Muscle of leg (tissue), 3 donors: ENCODE measurements at regions not wholly inside any gene's neighbourhood (a gene's known extent, or its start where the extent isn't known, plus 50 kb on each side); places are given as distances from the start of the nearest gene placed in this dataset.
"Not testable (repeated sequence)": the region's sequence is repeated elsewhere in the genome, so short reads cannot be mapped to it uniquely, and the experiment has no call there.

Source experiments
- DNase-seq: peaks from one replicate; pipeline ENCODE4 v3.0.0; 2013
- H3K27ac ChIP-seq: one replicate; pipeline ENCODE4 v1.5.1; 2013; ENCODE audit warnings: mild to moderate bottlenecking, low read length, control low read depth
- H3K27me3 ChIP-seq: one replicate; pipeline ENCODE4 v1.6.1; 2013; ENCODE audit warnings: low read length; ENCODE audit not compliant: control insufficient read depth, insufficient read depth
- H3K36me3 ChIP-seq: one replicate; pipeline ENCODE4 v1.6.1; 2013; ENCODE audit warnings: low read length; ENCODE audit not compliant: control insufficient read depth, insufficient read depth
- H3K4me1 ChIP-seq: one replicate; pipeline ENCODE4 v1.6.1; 2013; ENCODE audit warnings: low read length; ENCODE audit not compliant: control insufficient read depth, insufficient read depth
- H3K4me3 ChIP-seq: one replicate; pipeline ENCODE4 v1.5.1; 2013; ENCODE audit warnings: low read length, control low read depth
- H3K9me3 ChIP-seq: replicated peaks from 2 replicates; pipeline ENCODE4 v1.6.1; 2013; ENCODE audit warnings: low read depth, low read length; ENCODE audit not compliant: control insufficient read depth
- WGBS: methylation state at CpG from one replicate; pipeline ENCODE4 v1.1.5; 2013; ENCODE audit warnings: missing lambda C conversion rate; ENCODE audit not compliant: insufficient coverage; 5-methylcytosine and 5-hydroxymethylcytosine counted together

- peak overlapping the region; percentile 93 for H3K27ac ChIP-seq
- no peaks in the 10 kb centered on the region for H3K36me3 ChIP-seq
- no peak overlapping the region for H3K4me3 ChIP-seq
- WGBS, result 82% methylated on average over 4 of the region's 6 CpGs
- H3K9me3 ChIP-seq, result no peaks in the 10 kb centered on the region
- no peak for DNase-seq
- H3K27me3 ChIP-seq, result no peaks in the 10 kb centered on the region
- peaks cover 26% of the 10 kb centered on the region for H3K4me1 ChIP-seq
Measured at GRCh38 chr10:31132681-31133244, 101.1 kb upstream of the ZNF438 start.

GRCh38 chr10:31133251-31133791 is 101.7 kb upstream of the ZNF438 start:
- Histone ChIP-seq H3K4me1 (peaks cover 26% of the 10 kb centered on the region), H3K36me3 (no peaks in the 10 kb centered on the region), H3K4me3 (peak overlapping the region; percentile 21), H3K27me3 (no peaks in the 10 kb centered on the region), H3K9me3 (no peaks in the 10 kb centered on the region), H3K27ac (peak overlapping the region; percentile 93)
- 27% methylated on average over 13 of the region's 17 CpGs for WGBS
- no peak for DNase-seq

GRCh38 chr10:31133792-31134310 is 102.2 kb upstream of the ZNF438 start:
- Histone ChIP-seq H3K27ac (peak overlapping the region; percentile 93), H3K27me3 (no peaks in the 10 kb centered on the region), H3K4me1 (peaks cover 26% of the 10 kb centered on the region), H3K9me3 (no peaks in the 10 kb centered on the region), H3K4me3 (peak overlapping the region; percentile 43), H3K36me3 (no peaks in the 10 kb centered on the region)
- WGBS, result 2% methylated on average over 19 of the region's 37 CpGs
- DNase-seq, result peak; percentile 95

GRCh38 chr10:31134311-31134952 is 102.8 kb upstream of the ZNF438 start:
- DNase-seq, result peak; percentile 69
- H3K27me3 ChIP-seq, result no peaks in the 10 kb centered on the region

GRCh38 chr10:31135171-31135570 is 103.5 kb upstream of the ZNF438 start:
- peaks cover 24% of the 10 kb centered on the region for H3K4me1 ChIP-seq
- no peaks in the 10 kb centered on the region for H3K27me3 ChIP-seq
- H3K4me3 ChIP-seq, result no peak overlapping the region
- WGBS, result 96% methylated on average over 4 of the region's 6 CpGs
- H3K9me3 ChIP-seq, result no peaks in the 10 kb centered on the region
- H3K27ac ChIP-seq, result peak overlapping the region; percentile 93
- no peaks in the 10 kb centered on the region for H3K36me3 ChIP-seq
- DNase-seq, result no peak

More at GRCh38 chr10:31134311-31134952, 102.8 kb upstream of the ZNF438 start:
- WGBS, result 6% methylated on average over 21 of the region's 24 CpGs
- Histone ChIP-seq H3K4me1 (peaks cover 24% of the 10 kb centered on the region), H3K36me3 (no peaks in the 10 kb centered on the region), H3K9me3 (no peaks in the 10 kb centered on the region), H3K27ac (peak overlapping the region; percentile 93), H3K4me3 (peak overlapping the region; percentile 43)

GRCh38 chr10:31135791-31136190 is 104.1 kb upstream of the ZNF438 start:
- H3K27ac ChIP-seq, H3K9me3 ChIP-seq, H3K27me3 ChIP-seq, H3K36me3 ChIP-seq, H3K4me3 ChIP-seq, DNase-seq: not testable (repeated sequence)
- WGBS, result 97% methylated on average over 7 of the region's 8 CpGs
- peaks cover 24% of the 10 kb centered on the region for H3K4me1 ChIP-seq

GRCh38 chr10:31136386-31136785 is 104.7 kb upstream of the ZNF438 start:
- Histone ChIP-seq H3K9me3 (no peaks in the 10 kb centered on the region), H3K4me3 (no peak overlapping the region), H3K27ac (peak overlapping the region; percentile 60), H3K4me1 (peaks cover 24% of the 10 kb centered on the region), H3K36me3 (no peaks in the 10 kb centered on the region), H3K27me3 (no peaks in the 10 kb centered on the region)
- DNase-seq, result no peak
- WGBS, result 60% methylated on average over 2 of the region's 4 CpGs

- peak overlapping the region; percentile 60 for H3K27ac ChIP-seq
- DNase-seq, result peak; percentile 89
- no CpG with 5 or more reads among the region's 9 CpGs for WGBS
- no peaks in the 10 kb centered on the region for H3K9me3 ChIP-seq
- no peaks in the 10 kb centered on the region for H3K27me3 ChIP-seq
- H3K4me3 ChIP-seq, result no peak overlapping the region
- H3K36me3 ChIP-seq, result no peaks in the 10 kb centered on the region
- peaks cover 24% of the 10 kb centered on the region for H3K4me1 ChIP-seq
Measured at GRCh38 chr10:31136930-31137885, 105.5 kb upstream of the ZNF438 start.

- Histone ChIP-seq H3K4me1 (peaks cover 19% of the 10 kb centered on the region), H3K27ac (no peak overlapping the region), H3K27me3 (no peaks in the 10 kb centered on the region), H3K9me3 (no peaks in the 10 kb centered on the region), H3K36me3 (no peaks in the 10 kb centered on the region), H3K4me3 (no peak overlapping the region)
- whole genome bisulfite sequencing, result 30% methylated on average over 2 of the region's 3 CpGs
- DNase-seq, result no peak
Measured at GRCh38 chr10:31138026-31138553, 106.4 kb upstream of the ZNF438 start.
